ENCODE measurements at regions not wholly inside any gene's neighbourhood (a gene's known extent, or its start where the extent isn't known, plus 50 kb on each side); places are given as distances from the start of the nearest gene placed in this dataset.

GRCh38 chr9:108568093-108568492, 287.7 kb downstream of the ACTL7B start (continued):
- TF ChIP-seq FOXA1 (IDR thresholded peaks at IDR 0.05) = no peak
- peak; percentile 49 for TF ChIP-seq FOXA1 (CRISPR knock-in tag; IDR thresholded peaks at IDR 0.05)
- peak; percentile 53; the same call in 1 of the 2 replicates for TF ChIP-seq MLX (CRISPR knock-in tag; IDR thresholded peaks at IDR 0.05)
- TF ChIP-seq GATAD2A (CRISPR knock-in tag; IDR thresholded peaks at IDR 0.05) = peak; percentile 69
- no peak for TF ChIP-seq ZBTB39 (CRISPR knock-in tag; IDR thresholded peaks at IDR 0.05)
- TF ChIP-seq BCL6 (CRISPR knock-in tag; IDR thresholded peaks at IDR 0.05) = peak; percentile 65
- no peak for TF ChIP-seq ETS1 (CRISPR knock-in tag; IDR thresholded peaks at IDR 0.05)
- TF ChIP-seq TRIM24 (CRISPR knock-in tag; IDR thresholded peaks at IDR 0.05) = peak; percentile 71; the same call in 1 of the 2 replicates
- TF ChIP-seq ZNF230 (CRISPR knock-in tag; IDR thresholded peaks at IDR 0.05) = no peak
- peak; percentile 82; the same call in 1 of the 2 replicates for TF ChIP-seq ZNF652 (CRISPR knock-in tag; IDR thresholded peaks at IDR 0.05; ENCODE audit: borderline replicate concordance, low read depth)
- no peak for TF ChIP-seq ZFP36 (IDR thresholded peaks at IDR 0.05; ENCODE audit: borderline replicate concordance, low read depth, low read length, partially characterized antibody)
- TF ChIP-seq HMG20A (CRISPR knock-in tag; IDR thresholded peaks at IDR 0.05; ENCODE audit: borderline replicate concordance) = peak; percentile 66; the same call in 1 of the 2 replicates
- peak; percentile 86 for TF ChIP-seq FOXA3 (CRISPR knock-in tag; IDR thresholded peaks at IDR 0.05)
- TF ChIP-seq E2F2 (CRISPR knock-in tag; IDR thresholded peaks at IDR 0.05; ENCODE audit: borderline replicate concordance) = no peak
- TF ChIP-seq TAF15 (IDR thresholded peaks at IDR 0.05; ENCODE audit: low read depth, low read length, poor library complexity, severe bottlenecking) = no peak
- 0 out of 2 replicates have a peak, but pooled peaks have one; percentile 22 for TF ChIP-seq SAP130 (CRISPR knock-in tag; IDR thresholded peaks at IDR 0.05; ENCODE audit: low read depth)
- TF ChIP-seq ZNF841 (CRISPR knock-in tag; IDR thresholded peaks at IDR 0.05; ENCODE audit: borderline replicate concordance) = no peak
- no peak for TF ChIP-seq NFE2L1 (CRISPR knock-in tag; IDR thresholded peaks at IDR 0.05; ENCODE audit: borderline replicate concordance)

All from HepG2 (cell line).